SK-N-SH (cell line): ENCODE measurements at regions not wholly inside any gene's neighbourhood (a gene's known extent, or its start where the extent isn't known, plus 50 kb on each side); places are given as distances from the start of the nearest gene placed in this dataset.

Source experiments
- CTCF ChIP-seq: fragments of 200-600 bp; sonication (generic); IDR thresholded peaks from 2 replicates; pipeline ENCODE4 v1.6.1; 2017; ENCODE audit warnings: antibody characterized with exemption, mild to moderate bottlenecking, moderate library complexity
- JUND ChIP-seq: IDR thresholded peaks from 2 replicates; pipeline ENCODE4 v1.4.0; 2012
- MAX ChIP-seq: IDR thresholded peaks from 2 replicates; pipeline ENCODE4 v1.4.0; 2012; ENCODE audit warnings: low read depth
- MXI1 ChIP-seq: IDR thresholded peaks from 2 replicates; pipeline ENCODE4 v1.6.1; 2012; ENCODE audit warnings: mild to moderate bottlenecking, low read depth, low read length, improper control_type of control experiment
- RAD21 ChIP-seq: IDR thresholded peaks from 2 replicates; pipeline ENCODE4 v1.6.1; 2012; ENCODE audit warnings: mild to moderate bottlenecking, low read length
- REST ChIP-seq: IDR thresholded peaks from 2 replicates; pipeline ENCODE4 v1.6.1; 2012; ENCODE audit warnings: mild to moderate bottlenecking, low read depth, low read length, moderate library complexity
- TCF12 ChIP-seq: IDR thresholded peaks from 2 replicates; pipeline ENCODE4 v1.4.0; 2012
- USF1 ChIP-seq: IDR thresholded peaks from 2 replicates; pipeline ENCODE4 v1.4.0; 2012; ENCODE audit warnings: low read depth, borderline replicate concordance
- USF2 ChIP-seq: fragments of 150-350 bp; IDR thresholded peaks from 2 replicates; pipeline ENCODE4 v1.6.1; 2017; ENCODE audit warnings: antibody characterized with exemption, low read length, low read depth, borderline replicate concordance

- TF ChIP-seq CTCF = no peak
- no peak for TF ChIP-seq REST
- TF ChIP-seq USF2 = no peak
- TF ChIP-seq TCF12 = no peak
- TF ChIP-seq MXI1 = no peak
- TF ChIP-seq JUND = no peak
- no peak for TF ChIP-seq RAD21
- no peak for TF ChIP-seq USF1
- no peak for TF ChIP-seq MAX
Observed at GRCh38 chr4:164596318-164596878, 157.5 kb upstream of the SMIM31 start.
